Choroid plexus epithelial cell (primary cell): ENCODE measurements at regions not wholly inside any gene's neighbourhood (a gene's known extent, or its start where the extent isn't known, plus 50 kb on each side); places are given as distances from the start of the nearest gene placed in this dataset.

Experiments
- DNase-seq: peaks from one replicate; pipeline ENCODE4 v3.0.0-alpha.2; 2010; ENCODE audit warnings: low read depth
- H3K4me3 ChIP-seq: 2 replicates; pipeline ENCODE4 v1.5.1; 2011; ENCODE audit warnings: low read depth, mild to moderate bottlenecking, control low read depth, low read length, moderate library complexity
- TF ChIP-seq, protein P1 (sequence below): conservative IDR thresholded peaks from 2 replicates; pipeline ENCODE4 v1.5.1; 2011; ENCODE audit warnings: low read depth, mild to moderate bottlenecking, control low read depth, inconsistent platforms, low read length, moderate library complexity

DNA sequence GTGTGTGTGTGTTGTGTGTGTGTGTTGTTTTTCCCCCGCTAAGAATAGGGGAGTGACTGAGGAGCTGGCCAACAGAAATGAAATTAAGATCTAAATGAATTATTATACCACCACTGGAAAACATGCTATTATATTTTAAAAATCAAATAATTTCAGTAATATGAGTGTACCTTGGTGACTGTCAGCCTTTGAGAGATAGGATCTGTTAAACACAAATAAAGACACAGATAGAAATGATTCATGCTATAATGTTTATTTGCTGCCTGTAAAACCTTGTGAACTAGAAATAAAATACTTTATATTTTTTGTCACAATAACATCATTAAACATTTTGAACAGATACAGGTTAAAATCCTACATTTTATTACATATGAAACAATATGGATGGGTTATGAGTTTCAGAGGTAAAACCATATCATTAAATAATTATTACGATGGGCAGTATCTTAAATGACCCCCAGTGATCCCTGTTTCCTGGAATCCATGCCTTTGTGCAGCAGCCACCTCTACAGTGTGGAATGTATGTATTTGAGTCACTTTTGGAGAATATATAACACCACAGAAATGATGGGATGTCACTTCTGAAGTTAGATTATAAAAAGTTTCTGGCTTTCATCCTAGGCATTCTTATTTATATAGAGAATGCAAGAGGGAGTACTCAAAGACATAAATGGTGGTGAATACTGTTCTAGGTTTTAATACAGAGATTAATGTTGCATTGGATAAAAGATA lies 617.2 kb downstream of the CDH18 start:
- TF ChIP-seq, protein P1, sequence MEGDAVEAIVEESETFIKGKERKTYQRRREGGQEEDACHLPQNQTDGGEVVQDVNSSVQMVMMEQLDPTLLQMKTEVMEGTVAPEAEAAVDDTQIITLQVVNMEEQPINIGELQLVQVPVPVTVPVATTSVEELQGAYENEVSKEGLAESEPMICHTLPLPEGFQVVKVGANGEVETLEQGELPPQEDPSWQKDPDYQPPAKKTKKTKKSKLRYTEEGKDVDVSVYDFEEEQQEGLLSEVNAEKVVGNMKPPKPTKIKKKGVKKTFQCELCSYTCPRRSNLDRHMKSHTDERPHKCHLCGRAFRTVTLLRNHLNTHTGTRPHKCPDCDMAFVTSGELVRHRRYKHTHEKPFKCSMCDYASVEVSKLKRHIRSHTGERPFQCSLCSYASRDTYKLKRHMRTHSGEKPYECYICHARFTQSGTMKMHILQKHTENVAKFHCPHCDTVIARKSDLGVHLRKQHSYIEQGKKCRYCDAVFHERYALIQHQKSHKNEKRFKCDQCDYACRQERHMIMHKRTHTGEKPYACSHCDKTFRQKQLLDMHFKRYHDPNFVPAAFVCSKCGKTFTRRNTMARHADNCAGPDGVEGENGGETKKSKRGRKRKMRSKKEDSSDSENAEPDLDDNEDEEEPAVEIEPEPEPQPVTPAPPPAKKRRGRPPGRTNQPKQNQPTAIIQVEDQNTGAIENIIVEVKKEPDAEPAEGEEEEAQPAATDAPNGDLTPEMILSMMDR: no peak
- no peak overlapping the region for H3K4me3 ChIP-seq
- no peak for DNase-seq

DNA sequence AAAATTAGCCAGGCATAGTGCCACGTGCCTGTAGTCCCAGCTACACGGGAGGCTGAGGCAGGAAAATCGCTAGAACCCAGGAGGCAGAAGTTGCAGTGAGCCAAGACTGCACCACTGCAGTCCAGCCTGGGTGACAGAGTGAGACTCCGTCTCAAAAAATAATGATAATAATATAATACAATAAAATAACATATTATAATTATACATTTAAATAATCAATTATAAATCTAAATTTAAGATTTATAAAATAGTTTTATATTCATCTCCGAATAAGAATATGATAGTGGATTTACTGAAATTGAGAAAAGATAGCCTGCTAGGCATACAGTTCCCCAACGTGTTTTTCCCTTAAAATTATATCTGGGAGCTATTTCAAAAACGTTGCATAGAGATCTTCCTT lies 599.6 kb downstream of the CDH18 start:
- H3K4me3 ChIP-seq: no peak overlapping the region
- TF ChIP-seq, protein P1: no peak

DNA sequence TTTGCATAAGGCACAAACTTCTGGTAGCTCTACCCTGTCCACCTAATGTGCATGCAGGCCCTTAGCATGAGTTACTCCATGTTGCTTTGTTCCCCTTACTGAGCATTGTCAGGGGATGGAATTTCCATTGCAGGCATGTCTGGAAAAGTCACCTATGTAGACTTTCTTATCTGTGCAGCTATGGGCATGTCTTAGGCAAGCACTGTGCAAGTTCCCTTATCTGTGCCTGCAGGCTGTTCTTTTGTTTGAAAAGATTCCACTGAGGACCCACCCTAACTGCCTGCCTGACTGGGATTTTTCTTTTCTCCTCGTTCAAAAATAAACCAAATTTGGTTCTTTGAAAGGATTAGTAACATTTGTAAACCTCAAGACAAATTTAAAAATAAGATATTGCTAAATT lies 587.0 kb downstream of the CDH18 start:
- no peak overlapping the region for H3K4me3 ChIP-seq
- TF ChIP-seq, protein P1: no peak
- DNase-seq: no peak

More for the DNA sequence above, 599.6 kb downstream of the CDH18 start:
- no peak for DNase-seq

DNA sequence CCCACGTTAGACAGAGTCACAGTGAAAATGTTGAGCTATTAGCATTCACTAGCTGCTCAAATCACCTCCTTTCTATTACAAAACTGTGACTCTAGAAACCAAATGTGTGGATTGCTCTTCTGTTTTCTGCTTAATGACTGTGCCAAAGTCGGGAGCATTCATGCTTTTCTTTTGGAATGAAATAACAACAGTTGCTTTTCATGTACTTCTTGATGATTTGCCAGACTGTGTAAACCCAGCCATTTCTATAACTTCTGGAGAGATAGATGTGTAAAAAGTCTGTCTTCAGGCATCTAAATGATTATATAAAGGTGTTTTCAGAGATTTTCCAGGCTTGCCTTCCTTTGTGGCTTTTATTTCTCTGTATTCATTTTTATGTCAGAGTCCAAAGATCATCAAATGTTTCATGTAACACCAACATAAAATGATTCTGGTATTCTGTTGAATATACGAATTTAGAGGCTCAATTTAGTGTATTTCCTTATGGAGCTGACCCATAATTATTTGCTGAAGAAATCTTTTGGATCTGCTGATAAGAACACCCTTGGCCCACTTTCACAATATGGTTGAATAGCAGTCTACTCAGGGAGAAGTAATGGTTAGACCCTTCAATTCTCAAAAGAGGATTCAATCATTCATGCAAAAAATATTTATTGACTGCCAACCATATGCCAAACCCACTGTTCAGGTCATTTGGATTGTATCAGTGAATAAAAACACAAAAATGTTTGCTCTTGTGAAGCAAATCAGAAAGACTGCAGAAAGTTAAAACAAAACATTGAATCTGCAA lies 581.2 kb downstream of the CDH18 start:
- no peak overlapping the region for H3K4me3 ChIP-seq
- DNase-seq: no peak
- TF ChIP-seq, protein P1: no peak

DNA sequence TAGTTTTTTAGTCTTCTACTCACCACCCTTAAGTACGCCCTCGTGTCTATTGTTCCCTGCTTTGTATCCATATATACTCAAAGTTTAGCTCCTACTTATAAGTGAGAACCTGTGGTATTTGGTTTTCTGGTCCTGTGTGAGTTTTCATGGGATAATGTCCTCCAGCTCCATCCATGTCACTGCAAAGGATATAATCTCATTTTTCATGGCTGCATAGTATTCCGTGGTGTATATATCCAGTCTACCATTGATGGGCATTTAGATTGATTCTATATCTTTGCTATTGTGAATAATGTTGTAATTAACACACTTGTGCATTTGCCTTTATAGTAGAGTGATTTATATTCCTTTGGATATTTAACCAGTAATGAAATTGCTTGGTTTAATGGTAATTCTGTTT lies 579.9 kb downstream of the CDH18 start:
- DNase-seq: no peak
- H3K4me3 ChIP-seq: no peak overlapping the region
- TF ChIP-seq, protein P1: no peak

DNA sequence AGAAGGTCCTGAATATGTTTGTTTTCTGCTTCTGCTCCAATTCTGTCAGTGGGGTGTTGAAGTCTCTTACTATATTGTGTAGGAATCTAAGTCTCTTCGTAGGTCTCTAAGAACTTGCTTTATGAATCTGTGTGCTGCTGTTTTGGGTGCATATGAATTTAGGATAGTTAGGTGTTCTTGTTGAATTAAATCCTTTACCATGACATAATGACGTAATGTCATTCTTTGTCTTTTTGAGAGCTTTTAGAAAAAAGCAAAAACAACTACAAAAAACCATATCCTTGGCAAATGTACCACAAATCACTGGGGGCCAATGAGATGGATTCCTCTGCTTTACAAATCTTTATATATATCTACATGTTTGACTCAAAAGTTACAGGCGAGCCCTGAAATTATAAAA lies 576.1 kb downstream of the CDH18 start:
- H3K4me3 ChIP-seq: no peak overlapping the region
- DNase-seq: no peak
- TF ChIP-seq, protein P1: no peak
